ENCODE measurements at regions not wholly inside any gene's neighbourhood (a gene's known extent, or its start where the extent isn't known, plus 50 kb on each side); places are given as distances from the start of the nearest gene placed in this dataset.

DNA sequence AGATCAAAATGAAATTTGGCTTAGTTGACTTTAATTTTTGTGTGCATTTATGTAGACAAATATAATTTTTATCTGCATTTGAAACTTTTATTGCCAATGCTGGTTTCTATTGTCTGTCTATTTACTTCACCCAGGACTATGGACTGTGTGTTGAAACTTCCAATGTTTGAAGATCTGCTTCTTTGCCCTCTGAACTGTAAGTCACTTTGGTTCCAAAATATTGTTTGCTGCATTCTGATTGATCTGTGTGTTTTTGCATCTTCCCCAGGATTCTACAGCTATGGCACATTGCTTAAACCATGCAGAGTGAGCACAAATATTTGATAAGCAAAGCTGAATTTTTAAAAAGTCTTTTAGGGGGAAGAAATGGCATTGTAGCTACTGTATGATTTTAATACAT, 131.0 kb upstream of the SOX5 start:
- TF ChIP-seq, protein P1, sequence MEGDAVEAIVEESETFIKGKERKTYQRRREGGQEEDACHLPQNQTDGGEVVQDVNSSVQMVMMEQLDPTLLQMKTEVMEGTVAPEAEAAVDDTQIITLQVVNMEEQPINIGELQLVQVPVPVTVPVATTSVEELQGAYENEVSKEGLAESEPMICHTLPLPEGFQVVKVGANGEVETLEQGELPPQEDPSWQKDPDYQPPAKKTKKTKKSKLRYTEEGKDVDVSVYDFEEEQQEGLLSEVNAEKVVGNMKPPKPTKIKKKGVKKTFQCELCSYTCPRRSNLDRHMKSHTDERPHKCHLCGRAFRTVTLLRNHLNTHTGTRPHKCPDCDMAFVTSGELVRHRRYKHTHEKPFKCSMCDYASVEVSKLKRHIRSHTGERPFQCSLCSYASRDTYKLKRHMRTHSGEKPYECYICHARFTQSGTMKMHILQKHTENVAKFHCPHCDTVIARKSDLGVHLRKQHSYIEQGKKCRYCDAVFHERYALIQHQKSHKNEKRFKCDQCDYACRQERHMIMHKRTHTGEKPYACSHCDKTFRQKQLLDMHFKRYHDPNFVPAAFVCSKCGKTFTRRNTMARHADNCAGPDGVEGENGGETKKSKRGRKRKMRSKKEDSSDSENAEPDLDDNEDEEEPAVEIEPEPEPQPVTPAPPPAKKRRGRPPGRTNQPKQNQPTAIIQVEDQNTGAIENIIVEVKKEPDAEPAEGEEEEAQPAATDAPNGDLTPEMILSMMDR (IDR thresholded peaks at IDR 0.05): no peak
- TF ChIP-seq POLR2A (IDR thresholded peaks at IDR 0.05): no peak
- TF ChIP-seq EP300 (IDR thresholded peaks at IDR 0.05): no peak
